CD4-positive, alpha-beta T cell treated with Interleukin-4 for 1 hour (primary cell): ENCODE measurements at regions not wholly inside any gene's neighbourhood (a gene's known extent, or its start where the extent isn't known, plus 50 kb on each side); places are given as distances from the start of the nearest gene placed in this dataset.
"Not testable (repeated sequence)": the region's sequence is repeated elsewhere in the genome, so short reads cannot be mapped to it uniquely, and the experiment has no call there.

Source experiments
- DNase-seq, 2 donors: peaks; one replicate each; pipeline ENCODE4 v3.0.0-alpha.2; 2020 to 2022

DNA sequence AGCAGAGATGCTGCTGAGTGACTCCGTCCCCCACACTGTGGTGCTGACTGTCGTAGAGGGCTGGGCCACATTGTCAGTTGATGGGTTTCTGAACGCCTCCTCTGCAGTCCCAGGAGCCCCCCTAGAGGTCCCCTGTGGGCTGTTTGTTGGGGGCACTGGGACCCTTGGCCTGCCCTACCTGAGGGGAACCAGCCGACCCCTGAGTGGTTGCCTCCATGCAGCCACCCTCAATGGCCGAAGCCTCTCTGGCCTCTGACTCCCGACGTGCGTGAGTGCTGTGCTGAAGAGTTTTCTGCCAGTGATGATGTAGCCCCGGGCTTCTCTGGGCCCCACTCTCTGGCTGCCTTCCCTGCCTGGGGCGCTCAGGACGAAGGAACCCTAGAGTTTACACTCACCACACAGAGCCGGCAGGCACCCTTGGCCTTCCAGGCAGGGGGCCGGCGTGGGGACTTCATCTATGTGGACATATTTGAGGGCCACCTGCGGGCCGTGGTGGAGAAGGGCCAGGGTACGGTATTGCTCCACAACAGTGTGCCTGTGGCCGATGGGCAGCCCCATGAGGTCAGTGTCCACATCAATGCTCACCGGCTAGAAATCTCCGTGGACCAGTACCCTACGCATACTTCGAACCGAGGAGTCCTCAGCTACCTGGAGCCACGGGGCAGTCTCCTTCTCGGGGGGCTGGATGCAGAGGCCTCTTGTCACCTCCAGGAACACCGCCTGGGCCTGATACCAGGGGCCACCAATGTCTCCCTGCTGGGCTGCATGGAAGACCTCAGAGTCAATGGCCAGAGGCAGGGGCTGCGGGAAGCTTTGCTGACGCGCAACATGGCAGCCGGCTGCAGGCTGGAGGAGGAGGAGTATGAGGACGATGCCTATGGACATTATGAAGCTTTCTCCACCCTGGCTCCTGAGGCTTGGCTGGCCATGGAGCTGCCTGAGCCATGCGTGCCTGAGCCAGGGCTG is 181.1 kb downstream of the TBC1D2B start:
- DNase-seq: not testable (repeated sequence)

GRCh38 chr15:77895742-77896141 is 181.8 kb downstream of the TBC1D2B start:
- no peak for DNase-seq

DNA sequence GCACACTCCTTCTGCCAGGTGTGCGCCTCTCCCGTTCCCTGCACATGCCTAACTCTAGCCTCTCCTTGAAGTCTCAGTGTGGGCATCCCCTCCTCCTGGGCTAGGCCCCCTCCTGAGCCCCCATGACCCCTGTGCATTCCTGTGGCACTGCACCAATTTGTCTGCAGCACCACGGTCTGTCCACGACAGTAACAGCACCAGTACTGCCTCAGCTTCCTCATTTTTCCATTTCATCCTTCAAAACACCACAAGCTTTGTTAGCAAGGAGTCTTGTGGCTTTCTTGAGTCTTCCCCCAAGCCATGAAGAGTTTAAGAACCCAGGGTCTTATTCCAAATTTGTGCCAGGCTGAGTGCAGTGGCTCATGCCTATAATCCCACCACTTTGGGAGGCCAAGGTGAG is 182.4 kb downstream of the TBC1D2B start:
- DNase-seq: not testable (repeated sequence)

- not testable (repeated sequence) for DNase-seq
These were observed 183.6 kb downstream of the TBC1D2B start for GRCh38 chr15:77893671-77894640.

DNA sequence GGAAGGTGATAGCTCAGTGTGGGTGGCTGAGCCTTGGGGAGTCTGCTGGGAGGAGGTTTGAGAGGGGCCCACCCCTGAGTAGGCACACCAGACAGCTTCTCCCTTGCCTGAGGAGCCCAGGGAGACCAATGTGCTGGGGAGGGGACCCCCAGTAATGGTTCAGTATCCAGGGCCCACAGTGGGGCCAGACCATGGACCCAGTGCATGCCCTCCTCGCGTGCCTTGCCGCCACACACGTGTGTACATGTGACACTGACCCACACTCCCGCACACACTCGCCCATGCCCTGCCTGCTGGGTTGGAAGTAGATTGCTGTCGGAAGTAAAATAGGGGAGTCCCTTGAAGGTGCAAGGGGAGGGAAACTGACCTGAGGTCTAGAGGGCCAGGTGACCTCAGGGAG is 184.3 kb downstream of the TBC1D2B start:
- not testable (repeated sequence) for DNase-seq

DNA sequence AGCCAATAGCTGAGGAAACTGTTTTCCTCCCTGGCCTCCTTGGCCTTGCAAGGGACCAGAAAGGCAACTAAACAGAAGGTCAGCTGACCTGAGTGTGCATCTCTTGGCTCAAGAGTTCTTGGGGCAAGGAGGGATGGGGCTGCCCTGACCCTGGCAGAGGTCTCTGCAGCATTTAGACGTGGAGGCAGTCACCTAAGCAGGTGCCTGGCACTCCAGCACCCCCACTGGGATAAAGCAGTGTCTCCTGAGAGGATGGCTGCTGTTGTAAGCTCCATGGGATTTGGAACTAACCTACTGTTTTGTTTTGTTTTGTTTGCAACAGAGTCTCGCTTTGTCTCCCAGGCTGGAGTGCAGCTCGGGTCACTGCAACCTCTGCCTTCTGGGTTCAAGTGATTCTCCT is 185.2 kb downstream of the TBC1D2B start:
- DNase-seq: no peak

GRCh38 chr15:77891862-77892261 is 185.6 kb downstream of the TBC1D2B start:
- not testable (repeated sequence) for DNase-seq

GRCh38 chr15:77890911-77891801 is 186.4 kb downstream of the TBC1D2B start:
- DNase-seq: not testable (repeated sequence)

DNA sequence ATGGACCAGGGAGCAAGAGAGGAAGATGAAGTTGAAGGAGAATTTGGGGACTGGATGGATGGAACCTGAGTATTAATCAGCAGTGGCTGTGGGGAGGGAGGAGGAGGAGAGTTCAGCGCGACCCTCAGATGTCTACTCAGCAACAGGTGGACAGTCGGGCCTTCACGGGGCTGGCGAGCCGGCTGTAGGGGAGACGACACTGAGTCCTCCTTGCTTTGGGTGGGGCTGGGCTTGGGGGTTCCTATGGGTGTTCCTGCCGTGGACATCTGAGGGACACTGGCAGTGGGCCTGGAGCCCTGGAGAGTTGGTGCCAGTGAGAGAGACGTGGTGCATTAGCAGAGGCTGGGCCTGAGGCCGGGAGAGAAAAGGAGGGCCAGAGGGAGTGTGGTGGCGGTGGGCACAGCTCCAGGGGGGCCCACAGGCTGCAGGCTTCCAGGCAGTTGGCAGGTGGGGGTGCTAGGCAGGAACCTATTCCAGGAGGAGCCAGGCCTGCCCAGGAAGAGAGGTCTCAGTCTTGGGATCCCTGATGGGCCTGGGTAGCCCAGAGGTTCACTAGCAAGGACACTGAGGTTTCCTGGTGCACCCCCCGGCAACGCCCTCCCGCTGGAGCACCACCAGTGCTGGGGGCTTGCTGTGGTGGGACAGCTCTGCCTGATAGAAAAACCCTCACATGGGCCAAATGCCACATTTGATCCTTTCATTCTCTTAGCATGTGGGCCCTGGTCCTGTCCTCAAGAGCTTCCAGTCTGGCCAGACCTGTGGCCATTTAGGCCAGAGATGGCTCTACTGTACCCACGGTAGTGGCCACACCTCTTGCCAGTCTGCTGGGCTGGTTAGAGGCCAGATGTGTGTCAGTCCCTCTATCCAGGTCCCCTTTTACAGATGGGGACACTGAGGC is 187.4 kb downstream of the TBC1D2B start:
- DNase-seq: not testable (repeated sequence)

GRCh38 chr15:77889009-77889806 is 188.3 kb downstream of the TBC1D2B start:
- DNase-seq: no peak

DNA sequence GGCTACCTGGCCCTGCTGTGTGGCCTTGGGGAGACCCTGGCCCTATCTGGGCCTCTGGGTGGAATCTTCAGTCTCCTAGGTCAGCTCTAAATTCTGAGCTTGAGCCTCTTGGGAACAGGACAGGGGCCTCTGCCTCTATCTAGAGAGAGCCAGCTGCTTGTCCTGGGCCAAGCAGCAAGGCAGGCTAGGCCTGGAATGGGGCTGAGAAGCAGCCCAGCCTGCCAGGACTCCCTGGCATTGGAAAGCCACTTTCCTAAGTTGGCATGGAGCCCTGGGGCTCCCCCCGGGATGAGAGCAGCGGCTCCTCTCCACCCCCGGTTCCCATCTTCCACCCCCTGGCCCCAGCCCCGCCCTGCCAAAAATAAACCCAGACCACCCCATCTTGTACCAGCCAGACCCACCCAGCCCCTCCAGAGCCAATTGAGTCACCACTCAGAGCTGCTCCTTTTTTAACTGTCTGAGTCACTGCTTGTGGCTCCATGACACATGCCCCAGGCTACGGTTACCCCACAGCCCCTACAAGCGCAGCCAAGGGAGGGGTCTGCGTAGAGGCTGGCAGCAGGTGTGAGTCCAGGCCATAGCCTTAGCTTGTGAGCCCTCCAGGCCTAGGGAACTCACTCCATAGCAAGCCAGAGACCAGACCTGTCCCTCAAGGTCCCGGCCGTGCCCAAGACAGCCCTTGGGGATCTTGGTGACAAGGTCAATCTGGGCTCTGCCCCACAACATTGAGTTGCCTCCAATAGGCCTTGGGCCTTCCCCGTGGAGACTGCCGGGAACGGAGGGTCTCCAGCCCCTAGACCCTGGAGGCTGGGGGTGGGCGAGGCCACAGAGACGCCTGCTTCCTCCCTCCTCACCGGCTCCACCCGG is 189.7 kb downstream of the TBC1D2B start:
- DNase-seq: not testable (repeated sequence)

- no peak for DNase-seq
These were observed 190.6 kb downstream of the TBC1D2B start for GRCh38 chr15:77886805-77887448.

GRCh38 chr15:77885877-77886500 is 191.5 kb downstream of the TBC1D2B start:
- DNase-seq: not testable (repeated sequence)

GRCh38 chr15:77883012-77883411 is 194.5 kb downstream of the TBC1D2B start:
- DNase-seq: not testable (repeated sequence)

DNA sequence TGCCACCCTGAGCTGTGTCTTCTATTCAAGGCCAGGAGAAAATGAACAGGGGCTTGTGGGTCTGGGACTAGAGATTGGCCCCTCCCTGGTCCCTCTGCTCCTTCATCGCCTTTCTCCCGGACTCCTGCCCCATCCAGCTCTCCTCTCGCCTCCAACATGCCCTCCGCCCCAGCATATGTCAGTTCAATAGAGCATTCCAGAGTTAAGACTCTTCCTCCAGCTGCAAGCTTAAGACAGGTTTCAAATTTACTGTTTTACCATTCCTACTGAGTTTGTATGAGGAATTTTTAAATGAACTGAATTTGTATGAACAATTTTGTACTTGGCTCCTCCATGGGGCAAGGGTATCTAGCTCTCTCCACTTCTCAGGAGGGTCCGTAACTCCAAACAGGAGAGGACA is 195.6 kb downstream of the TBC1D2B start:
- no peak for DNase-seq

DNA sequence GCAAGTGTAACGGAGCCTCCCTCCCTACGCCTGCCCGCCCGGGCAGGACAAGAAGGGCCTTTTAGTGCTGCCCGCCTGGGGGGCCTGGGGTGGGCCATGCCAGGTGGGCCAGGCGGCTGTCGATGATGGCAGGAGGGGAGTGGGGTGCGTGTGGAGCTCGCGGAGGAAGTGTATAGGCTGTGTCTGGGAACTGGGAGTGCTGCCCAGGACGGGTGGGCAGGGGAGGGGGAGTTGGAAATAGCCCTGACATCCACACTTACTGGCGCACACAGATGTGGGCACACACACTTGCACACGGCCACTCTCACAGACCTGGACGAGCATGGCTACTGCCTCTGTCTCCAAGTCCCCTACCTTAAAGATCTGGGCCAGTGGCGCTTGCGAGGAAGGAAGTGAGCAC is 196.0 kb downstream of the TBC1D2B start:
- not testable (repeated sequence) for DNase-seq

GRCh38 chr15:77879466-77879865 is 198.0 kb downstream of the TBC1D2B start:
- not testable (repeated sequence) for DNase-seq
